H1 (cell line): ENCODE measurements at regions not wholly inside any gene's neighbourhood (a gene's known extent, or its start where the extent isn't known, plus 50 kb on each side); places are given as distances from the start of the nearest gene placed in this dataset.

Source experiments
- CTCF ChIA-PET: fragments of 300-600 bp; sonication (Branson Sonifier 250); formaldehyde crosslinking; loops from one replicate; lab custom pipeline; 2021; ENCODE audit not compliant: partially characterized antibody; lab: Charles Lee
- POLR2A ChIA-PET: fragments of 300-600 bp; sonication (Branson Sonifier 250); formaldehyde crosslinking; loops from one replicate; lab custom pipeline; 2021; ENCODE audit warnings: inconsistent platforms; ENCODE audit not compliant: partially characterized antibody; lab: Charles Lee
- DNase-seq, 2 experiments: peaks; one replicate each; pipeline versions ENCODE4 v3.0.0 to v3.0.0-alpha.2; 2010 to 2022; ENCODE audit warnings: low spot score in 2 of 2, low read depth in 1 of 2, mixed read lengths in 1 of 2
- FAIRE-seq: peaks from 2 replicates; lab custom pipeline; 2011; peaks lifted over from hg19 to GRCh38; lab: Jason Lieb, UNC
- H2AFZ ChIP-seq: 2 replicates; pipeline ENCODE4 v1.8.1; 2012; ENCODE audit warnings: low read length, inconsistent platforms
- H2AK5ac ChIP-seq: 2 replicates; pipeline ENCODE4 v1.6.1; 2013; ENCODE audit warnings: low read depth, low read length
- H2BK120ac ChIP-seq: replicated peaks from 2 replicates; pipeline ENCODE3; 2013; ENCODE audit warnings: low read depth, low read length, inconsistent platforms
- H2BK12ac ChIP-seq: 2 replicates; pipeline ENCODE4 v1.6.1; 2013; ENCODE audit warnings: low read depth, low read length
- H2BK15ac ChIP-seq: 2 replicates; pipeline ENCODE4 v1.6.1; 2013; ENCODE audit warnings: low read length
- H2BK20ac ChIP-seq: 2 replicates; pipeline ENCODE4 v1.6.1; 2013; ENCODE audit warnings: low read length
- H2BK5ac ChIP-seq: 2 replicates; pipeline ENCODE4 v1.6.1; 2013; ENCODE audit warnings: low read depth, low read length
- H3K14ac ChIP-seq: 2 replicates; pipeline ENCODE4 v1.6.1; 2013; ENCODE audit warnings: inconsistent platforms; ENCODE audit not compliant: insufficient read length
- H3K18ac ChIP-seq: 2 replicates; pipeline ENCODE4 v1.6.1; 2013; ENCODE audit warnings: low read length; ENCODE audit errors: extremely low read depth
- H3K23ac ChIP-seq: 2 replicates; pipeline ENCODE4 v1.6.1; 2013; ENCODE audit warnings: inconsistent platforms; ENCODE audit not compliant: insufficient read length
- H3K23me2 ChIP-seq: 2 replicates; pipeline ENCODE4 v1.6.1; 2013; ENCODE audit warnings: low read depth, low read length
- H3K27ac ChIP-seq: 2 replicates; pipeline ENCODE4 v1.6.1; 2011; ENCODE audit warnings: low read depth, low read length, inconsistent platforms
- H3K27me3 ChIP-seq, 4 experiments: replicated peaks in 1 of 4; 1 replicate in 1 of 4; 2 replicates in 3 of 4; pipeline versions ENCODE4 v1.6.1 to v1.8.1; 2011 to 2013; ENCODE audit warnings: low read length in 3 of 4, mild to moderate bottlenecking in 3 of 4, inconsistent platforms in 2 of 4, mixed read lengths in 2 of 4, moderate library complexity in 1 of 4; ENCODE audit not compliant: control insufficient read depth in 3 of 4, insufficient read depth in 3 of 4; ENCODE audit errors: extremely low read depth in 1 of 4
- H3K36me3 ChIP-seq, 4 experiments: 2 replicates each; pipeline versions ENCODE4 v1.6.1 to v1.8.1; 2011 to 2013; ENCODE audit warnings: mild to moderate bottlenecking in 4 of 4, low read length in 3 of 4, moderate library complexity in 2 of 4, control low read depth in 1 of 4, inconsistent platforms in 1 of 4; ENCODE audit not compliant: insufficient read depth in 4 of 4, control insufficient read depth in 2 of 4
- H3K4ac ChIP-seq: replicated peaks from 2 replicates; pipeline ENCODE3; 2013; ENCODE audit warnings: low read length, low read depth, mixed read lengths, inconsistent platforms; ENCODE audit not compliant: insufficient read length
- H3K4me1 ChIP-seq, 4 experiments: replicated peaks in 1 of 4; 1 replicate in 1 of 4; 2 replicates in 3 of 4; pipeline versions ENCODE4 v1.6.1 to v1.8.1; 2011 to 2013; ENCODE audit warnings: low read length in 3 of 4, inconsistent platforms in 2 of 4, mixed read lengths in 1 of 4; ENCODE audit not compliant: insufficient read depth in 4 of 4, control insufficient read depth in 3 of 4
- H3K4me2 ChIP-seq, 2 experiments: 2 replicates each; pipeline versions ENCODE4 v1.6.1 to v1.8.1; 2011 to 2013; ENCODE audit warnings: low read depth in 2 of 2, low read length in 2 of 2, control low read depth in 1 of 2, inconsistent platforms in 1 of 2, mild to moderate bottlenecking in 1 of 2; ENCODE audit not compliant: insufficient read depth in 1 of 2
- H3K4me3 ChIP-seq, 4 experiments: fragments of 200-600, 300-600 bp in 1 of 4; sonication (generic), shearing (Covaris generic), sonication (Bioruptor Twin) in 1 of 4; 2 replicates each; pipeline versions ENCODE4 v1.5.1 to v1.8.1; 2011 to 2016; ENCODE audit warnings: low read length in 4 of 4, low read depth in 3 of 4, control low read depth in 2 of 4, inconsistent platforms in 2 of 4, mild to moderate bottlenecking in 2 of 4, mixed read lengths in 1 of 4, moderate library complexity in 1 of 4; ENCODE audit not compliant: insufficient read depth in 2 of 4; ENCODE audit errors: extremely low read depth in 1 of 4
- H3K56ac ChIP-seq: replicated peaks from 2 replicates; pipeline ENCODE3; 2013; ENCODE audit warnings: low read depth, mild to moderate bottlenecking, mixed read lengths, low read length, inconsistent platforms; ENCODE audit not compliant: insufficient read length
- H3K79me1 ChIP-seq: 2 replicates; pipeline ENCODE4 v1.6.1; 2013; ENCODE audit warnings: low read depth, low read length, control low read depth
- H3K79me2 ChIP-seq, 2 experiments: 2 replicates each; pipeline versions ENCODE4 v1.6.1 to v1.8.1; 2012 to 2013; ENCODE audit warnings: low read length in 2 of 2, mild to moderate bottlenecking in 2 of 2, inconsistent platforms in 1 of 2; ENCODE audit not compliant: insufficient read depth in 2 of 2, control insufficient read depth in 1 of 2
- H3K9ac ChIP-seq, 4 experiments: replicated peaks in 1 of 4; 1 replicate in 1 of 4; 2 replicates in 3 of 4; pipeline versions ENCODE4 v1.6.1 to v1.8.1; 2011 to 2013; ENCODE audit warnings: low read depth in 3 of 4, low read length in 3 of 4, control low read depth in 2 of 4, mild to moderate bottlenecking in 2 of 4, moderate library complexity in 2 of 4, inconsistent platforms in 1 of 4; ENCODE audit errors: extremely low read depth in 1 of 4
- H3K9me3 ChIP-seq, 2 experiments: 2 replicates each; pipeline versions ENCODE4 v1.6.1 to v1.8.1; 2012 to 2013; ENCODE audit warnings: mild to moderate bottlenecking in 2 of 2, moderate library complexity in 2 of 2, control low read depth in 1 of 2, inconsistent platforms in 1 of 2, low read depth in 1 of 2, low read length in 1 of 2, mixed read lengths in 1 of 2; ENCODE audit not compliant: insufficient read depth in 2 of 2
- H4K20me1 ChIP-seq, 2 experiments: replicated peaks in 1 of 2; 2 replicates each; pipeline versions ENCODE3 to v1.8.1; 2011 to 2013; ENCODE audit warnings: inconsistent platforms in 2 of 2, low read length in 2 of 2, mild to moderate bottlenecking in 1 of 2; ENCODE audit not compliant: insufficient read depth in 2 of 2, control insufficient read depth in 1 of 2
- H4K5ac ChIP-seq: 2 replicates; pipeline ENCODE4 v1.6.1; 2013; ENCODE audit warnings: low read length, low read depth, mixed read lengths, inconsistent platforms; ENCODE audit not compliant: insufficient read length
- H4K8ac ChIP-seq: 2 replicates; pipeline ENCODE4 v1.8.0; 2013; ENCODE audit warnings: mild to moderate bottlenecking, moderate library complexity, low read length, inconsistent platforms; ENCODE audit not compliant: insufficient read depth; ENCODE audit errors: extremely low read depth
- H4K91ac ChIP-seq: replicated peaks from 2 replicates; pipeline ENCODE3; 2013; ENCODE audit warnings: low read length, mixed read lengths, inconsistent platforms; ENCODE audit not compliant: insufficient read length
- SIN3A ChIP-seq, 2 experiments: IDR thresholded peaks in 1 of 2; conservative IDR thresholded peaks in 1 of 2; 2 replicates each; pipeline ENCODE4 v1.6.1; 2011 to 2012; ENCODE audit warnings: low read length in 2 of 2, improper control_type of control experiment in 1 of 2, low read depth in 1 of 2, mild to moderate bottlenecking in 1 of 2
- SIRT6 ChIP-seq: IDR thresholded peaks from one replicate; pipeline ENCODE4 v1.7.1; 2012; ENCODE audit warnings: low read length, inconsistent platforms
- ZNF274 ChIP-seq: IDR thresholded peaks from 2 replicates; pipeline ENCODE4 v1.7.0; 2012; ENCODE audit warnings: low read length, borderline replicate concordance; ENCODE audit errors: extremely low read depth
- WGBS, 2 experiments: shearing (Covaris generic) in 1 of 2; methylation state at CpG; one replicate each; pipeline versions ENCODE4 v1.1.6 to v1.1.7; 2013 to 2015; ENCODE audit warnings: low lambda C conversion rate in 2 of 2, mixed read lengths in 2 of 2, inconsistent platforms in 1 of 2, low coverage in 1 of 2, missing lambda C conversion rate in 1 of 2; ENCODE audit not compliant: insufficient replicate concordance in 2 of 2, insufficient coverage in 1 of 2, insufficient read length in 1 of 2; ENCODE audit errors: extremely low coverage in 1 of 2, missing lambda C conversion rate in 1 of 2; 5-methylcytosine and 5-hydroxymethylcytosine counted together
- TF ChIP-seq, protein P1 (sequence below), 3 experiments: IDR thresholded peaks; 1 replicate in 2 of 3; 2 replicates in 1 of 3; pipeline versions ENCODE4 v1.5.1 to v1.6.1; 2011; ENCODE audit warnings: low read length in 3 of 3, mild to moderate bottlenecking in 3 of 3, inconsistent platforms in 2 of 3, low read depth in 1 of 3, moderate library complexity in 1 of 3; ENCODE audit not compliant: insufficient read depth in 1 of 3; ENCODE audit errors: control extremely low read depth in 1 of 3

DNA sequence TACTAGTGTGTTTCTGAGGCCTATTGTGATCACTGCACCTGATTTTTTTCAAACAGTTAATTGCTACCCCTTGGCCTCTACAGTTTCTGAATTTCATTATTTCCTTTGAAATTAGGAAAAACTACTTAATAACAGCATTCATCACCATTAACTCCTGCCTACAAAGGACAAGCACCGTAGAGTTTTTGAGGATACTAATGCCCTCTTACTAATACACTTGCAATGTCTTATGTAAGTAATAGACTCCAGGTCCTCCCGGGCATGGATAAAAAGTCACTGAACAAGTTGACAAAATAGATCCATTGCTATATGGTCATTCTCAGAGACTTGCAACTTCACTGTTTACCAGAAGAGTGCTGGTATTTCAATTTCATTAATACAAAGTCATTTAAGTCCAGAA, 1172.5 kb downstream of the CDH12 start:
- ChIA-PET POLR2A (no interaction called here), CTCF (interaction anchor here (2.2 kb wide), 1 partner anchor 17 kb away, joined by 7 read pairs; no protein-coding TSS in a partner anchor)
- Histone ChIP-seq H3K23ac (no peak overlapping the region), H3K4ac (no peak overlapping the region), H4K20me1 (no peaks in the 10 kb centered on the region), H3K79me1 (no peaks in the 10 kb centered on the region), H3K14ac (no peak overlapping the region), H3K27ac (no peak overlapping the region), H3K23me2 (no peaks in the 10 kb centered on the region), H3K79me2 (no peaks in the 10 kb centered on the region), H2BK120ac (no peak overlapping the region), H3K36me3 (no peaks in the 10 kb centered on the region), H4K91ac (no peak overlapping the region), H4K5ac (no peak overlapping the region), H3K27me3 (no peaks in the 10 kb centered on the region)
- TF ChIP-seq SIRT6 (no peak), ZNF274 (no peak), SIN3A (conservative IDR thresholded peaks at IDR 0.05 in 1 of 2, IDR thresholded peaks at IDR 0.05 in 1 of 2; ENCODE audit: low read depth in 1 of 2, low read length in 2 of 2) (no peak)
- TF ChIP-seq, protein P1, sequence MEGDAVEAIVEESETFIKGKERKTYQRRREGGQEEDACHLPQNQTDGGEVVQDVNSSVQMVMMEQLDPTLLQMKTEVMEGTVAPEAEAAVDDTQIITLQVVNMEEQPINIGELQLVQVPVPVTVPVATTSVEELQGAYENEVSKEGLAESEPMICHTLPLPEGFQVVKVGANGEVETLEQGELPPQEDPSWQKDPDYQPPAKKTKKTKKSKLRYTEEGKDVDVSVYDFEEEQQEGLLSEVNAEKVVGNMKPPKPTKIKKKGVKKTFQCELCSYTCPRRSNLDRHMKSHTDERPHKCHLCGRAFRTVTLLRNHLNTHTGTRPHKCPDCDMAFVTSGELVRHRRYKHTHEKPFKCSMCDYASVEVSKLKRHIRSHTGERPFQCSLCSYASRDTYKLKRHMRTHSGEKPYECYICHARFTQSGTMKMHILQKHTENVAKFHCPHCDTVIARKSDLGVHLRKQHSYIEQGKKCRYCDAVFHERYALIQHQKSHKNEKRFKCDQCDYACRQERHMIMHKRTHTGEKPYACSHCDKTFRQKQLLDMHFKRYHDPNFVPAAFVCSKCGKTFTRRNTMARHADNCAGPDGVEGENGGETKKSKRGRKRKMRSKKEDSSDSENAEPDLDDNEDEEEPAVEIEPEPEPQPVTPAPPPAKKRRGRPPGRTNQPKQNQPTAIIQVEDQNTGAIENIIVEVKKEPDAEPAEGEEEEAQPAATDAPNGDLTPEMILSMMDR (IDR thresholded peaks at IDR 0.05; ENCODE audit: control extremely low read depth in 1 of 3, insufficient read depth in 1 of 3, low read depth in 1 of 3, low read length in 3 of 3): no peak
- TF ChIP-seq, all 59 proteins: peak for 0
- DNase-seq (no peak), FAIRE-seq (no peak)
- no peak overlapping the region for H3K56ac ChIP-seq
- no peaks in the 10 kb centered on the region for H3K9me3 ChIP-seq
- WGBS, 2 experiments: 96% methylated on average over 2 of the region's 2 CpGs; no CpG with 5 or more reads in 1 of the 2 experiments
- H2BK20ac ChIP-seq: no peak overlapping the region
- no peak overlapping the region for H3K4me3 ChIP-seq
- H2BK15ac ChIP-seq: no peak overlapping the region
- H3K4me1 ChIP-seq: no peaks in the 10 kb centered on the region
- H4K8ac ChIP-seq: no peak overlapping the region
- H3K4me2 ChIP-seq: no peak overlapping the region
- no peak overlapping the region for H2BK12ac ChIP-seq
- no peak overlapping the region for H2AFZ ChIP-seq
- no peak overlapping the region for H2BK5ac ChIP-seq
- H3K18ac ChIP-seq: no peak overlapping the region
- no peak overlapping the region for H2AK5ac ChIP-seq
- H3K9ac ChIP-seq: no peak overlapping the region
